Activated effector memory CD4-positive, alpha-beta T cell treated with anti-CD3 and anti-CD28 coated beads, Interleukin-2, amount 50 U/mL, for 16 hours (primary cell): ENCODE measurements at regions not wholly inside any gene's neighbourhood (a gene's known extent, or its start where the extent isn't known, plus 50 kb on each side); places are given as distances from the start of the nearest gene placed in this dataset.

Source experiments
- DNase-seq: peaks from one replicate; pipeline ENCODE4 v3.0.0-alpha.2; 2020

DNA sequence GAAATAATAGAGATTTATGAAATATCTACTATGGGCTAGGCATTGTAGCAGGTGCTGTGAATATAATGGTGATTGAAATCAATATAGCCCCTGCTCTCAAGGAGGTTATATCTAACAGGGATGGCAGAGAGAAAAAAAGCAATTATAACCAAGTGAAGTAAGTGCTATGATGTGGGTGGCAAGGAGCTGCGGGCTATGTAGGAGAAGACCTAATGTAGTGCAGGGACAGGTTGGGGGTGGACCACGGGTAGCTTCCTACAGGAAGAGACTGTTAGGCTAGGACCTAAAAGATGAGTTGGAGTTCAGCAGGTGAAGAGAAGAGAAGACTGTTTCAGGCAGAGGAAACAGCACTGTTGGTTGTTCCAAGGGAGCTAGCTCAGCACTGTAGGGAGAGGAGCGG is 311.0 kb downstream of the KCNRG start:
- no peak for DNase-seq

DNA sequence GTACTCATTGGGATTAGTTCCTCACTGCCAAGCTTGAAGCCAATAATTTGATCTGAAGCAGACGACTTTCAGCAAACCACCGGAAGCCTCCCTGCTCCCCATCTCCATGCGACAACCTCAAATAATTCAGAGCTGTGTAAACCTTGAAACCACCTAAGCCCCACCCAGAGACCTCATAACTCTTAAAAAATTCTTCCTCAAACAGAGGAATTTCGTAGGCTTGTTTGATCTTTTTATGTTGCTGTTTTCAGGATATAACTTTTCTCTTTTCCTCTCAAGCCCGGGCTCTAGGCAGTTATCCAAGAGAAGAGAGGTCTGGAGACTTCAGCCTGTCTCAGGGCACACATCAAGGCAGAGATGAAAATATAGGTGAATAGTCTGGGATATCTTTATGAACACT is 311.6 kb downstream of the KCNRG start:
- no peak for DNase-seq

DNA sequence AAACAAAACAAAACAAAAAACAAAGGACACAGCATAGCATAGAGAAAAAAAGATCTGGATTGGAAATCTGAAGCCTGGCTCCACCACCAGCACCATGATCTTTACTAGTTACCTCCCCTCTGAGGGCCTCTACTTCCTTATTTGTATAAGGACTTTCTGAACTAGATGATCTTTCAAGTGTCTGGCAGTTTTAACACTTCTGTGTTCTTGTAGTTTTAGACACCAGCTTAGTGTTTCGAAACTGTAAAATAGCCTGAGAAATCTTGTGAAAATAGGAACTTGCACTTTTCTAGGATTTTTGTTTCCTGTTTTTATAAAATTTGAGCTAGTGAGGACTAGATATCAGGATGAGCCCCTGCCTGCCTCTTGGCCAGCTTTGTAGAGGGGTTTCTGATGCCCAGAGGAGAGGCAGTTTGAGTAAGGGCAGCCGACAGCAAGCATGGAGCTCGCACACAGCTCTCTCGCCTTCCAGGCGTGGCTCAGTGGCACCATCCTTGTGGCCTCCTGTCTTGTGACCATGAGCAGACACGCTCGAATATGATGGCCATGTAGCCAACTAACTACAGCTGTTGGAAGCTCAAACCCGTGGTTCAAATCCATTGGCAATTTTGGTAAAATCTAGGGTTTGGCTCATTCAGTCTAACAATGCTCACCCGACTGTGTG is 319.0 kb downstream of the KCNRG start:
- no peak for DNase-seq

DNA sequence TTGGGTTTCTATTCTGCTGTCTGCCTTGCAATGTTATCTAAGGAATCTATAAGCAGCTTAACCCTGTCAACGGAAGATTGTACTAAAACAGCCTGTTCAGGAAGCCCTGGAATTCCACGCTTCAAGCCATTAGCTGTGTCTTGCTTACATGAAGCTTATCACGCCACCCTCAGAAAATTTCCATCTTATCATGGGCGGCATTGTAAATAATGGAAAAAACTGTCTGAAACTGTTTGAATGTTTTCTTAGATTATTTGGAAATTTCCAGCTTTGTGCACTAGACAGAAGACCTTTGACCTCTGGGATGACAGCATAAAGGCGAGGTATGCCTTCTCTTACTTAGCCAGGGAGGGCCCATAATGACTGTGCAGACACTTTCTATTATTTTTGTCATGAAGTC is 319.7 kb downstream of the KCNRG start:
- DNase-seq: no peak

DNA sequence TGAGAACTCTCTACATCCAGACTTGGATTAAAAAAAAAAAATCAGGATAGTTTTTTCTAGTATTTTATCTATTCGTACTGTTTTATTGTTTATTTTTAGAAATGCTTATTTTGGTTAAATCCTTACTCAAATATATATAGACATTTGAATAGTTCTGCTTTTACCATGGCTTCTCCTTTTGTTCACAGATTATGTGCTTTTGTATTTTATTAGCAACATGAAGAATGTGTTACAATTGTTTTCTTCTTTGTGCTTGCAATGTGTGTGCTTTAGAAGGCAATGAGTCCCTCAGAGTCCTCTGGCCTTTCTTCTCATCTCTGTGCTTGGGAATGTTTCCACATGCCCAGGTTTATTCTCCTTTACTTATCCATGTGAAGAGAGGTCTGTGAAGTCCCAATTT is 324.0 kb downstream of the KCNRG start:
- no peak for DNase-seq

DNA sequence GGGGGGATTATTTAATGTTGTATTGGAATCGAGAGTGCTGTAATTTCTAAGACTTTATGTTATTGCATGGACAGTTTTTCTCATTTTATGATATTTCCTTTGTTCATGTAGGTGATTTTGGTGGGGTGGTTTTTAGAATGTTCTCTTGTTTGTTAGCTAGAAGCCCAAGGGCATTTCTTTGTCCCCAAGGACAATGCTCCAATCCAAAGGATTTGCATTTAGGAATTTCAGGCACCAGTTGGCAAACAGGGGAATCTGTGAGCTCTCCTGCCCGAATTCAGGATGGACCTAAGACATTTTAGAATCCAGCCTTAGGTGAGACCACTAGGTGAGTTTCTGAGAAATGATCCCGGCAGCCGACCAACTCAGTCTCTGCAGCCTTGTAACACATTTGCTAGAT is 324.9 kb downstream of the KCNRG start:
- DNase-seq: no peak

DNA sequence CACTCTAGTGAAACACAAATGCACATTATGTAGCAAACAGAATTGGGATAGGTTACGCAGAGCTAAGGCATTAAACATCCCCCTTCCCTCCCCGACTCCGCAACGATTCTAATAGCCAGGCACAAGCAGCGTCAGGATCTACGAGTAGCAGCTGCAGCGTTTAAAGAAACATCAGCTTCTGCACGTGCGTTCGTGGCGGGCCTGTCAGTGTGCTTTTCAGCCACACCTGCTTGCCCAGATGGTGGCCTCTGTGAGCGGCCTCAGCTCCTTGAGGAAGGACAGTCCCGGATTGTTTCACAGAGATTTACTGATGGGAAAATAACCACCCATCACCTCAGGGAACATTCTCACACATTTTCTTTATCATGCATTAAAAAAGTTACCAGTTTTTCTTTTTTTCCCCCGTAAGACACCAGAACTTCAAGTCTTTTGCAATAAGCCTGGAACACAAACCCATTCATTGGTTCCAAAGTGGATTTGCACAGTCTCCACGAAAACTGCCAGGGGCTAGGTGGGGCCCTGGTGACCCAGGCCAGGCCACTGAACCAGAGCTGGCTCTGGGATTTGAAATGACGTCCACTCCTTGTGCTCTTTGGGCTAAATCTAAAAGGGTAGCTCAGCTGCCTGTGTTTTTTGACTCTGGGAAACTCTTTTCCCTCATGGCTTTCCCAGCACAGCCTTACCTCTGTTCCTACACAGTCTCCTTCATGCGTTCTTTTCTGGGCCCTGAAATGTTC is 325.5 kb downstream of the KCNRG start:
- DNase-seq: no peak

DNA sequence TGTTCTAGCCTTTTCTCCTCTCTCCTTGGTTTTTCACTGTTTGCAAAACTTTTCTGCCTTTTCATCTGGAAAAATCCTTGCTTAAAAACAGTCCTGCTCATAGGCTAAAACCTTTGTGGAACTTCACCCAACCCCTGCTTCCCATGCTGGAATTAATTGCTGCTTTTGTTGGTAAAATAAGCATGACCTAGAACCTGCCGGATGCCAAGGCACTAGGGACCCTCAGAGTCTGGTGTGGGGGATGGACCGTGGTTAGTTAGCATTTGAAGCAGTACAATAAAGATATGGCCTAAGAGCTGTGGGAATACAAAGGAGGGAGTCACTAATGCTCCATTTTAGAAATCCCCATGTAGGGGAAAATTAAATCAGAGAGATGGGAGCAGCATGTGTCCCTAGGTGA is 326.3 kb downstream of the KCNRG start:
- no peak for DNase-seq

DNA sequence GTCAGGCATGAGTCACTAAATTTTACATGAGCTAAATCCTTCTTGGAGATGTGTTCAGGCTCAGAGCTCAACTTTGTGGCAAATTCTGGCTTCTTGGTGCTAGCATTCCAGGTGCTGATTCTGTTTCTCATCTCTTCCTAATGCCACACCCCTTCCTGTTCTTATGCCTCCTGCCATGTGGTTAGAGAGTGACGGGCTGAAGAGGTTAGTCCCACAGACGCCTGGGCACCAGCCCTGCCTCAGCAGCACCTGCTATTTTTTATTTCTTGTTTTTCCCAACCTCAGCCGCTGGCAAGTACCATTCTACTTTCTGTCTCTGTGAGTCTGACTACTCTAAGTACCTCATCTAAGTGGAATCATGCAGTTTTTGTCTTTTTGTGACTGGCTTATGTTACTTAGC is 329.5 kb downstream of the KCNRG start:
- DNase-seq: no peak

DNA sequence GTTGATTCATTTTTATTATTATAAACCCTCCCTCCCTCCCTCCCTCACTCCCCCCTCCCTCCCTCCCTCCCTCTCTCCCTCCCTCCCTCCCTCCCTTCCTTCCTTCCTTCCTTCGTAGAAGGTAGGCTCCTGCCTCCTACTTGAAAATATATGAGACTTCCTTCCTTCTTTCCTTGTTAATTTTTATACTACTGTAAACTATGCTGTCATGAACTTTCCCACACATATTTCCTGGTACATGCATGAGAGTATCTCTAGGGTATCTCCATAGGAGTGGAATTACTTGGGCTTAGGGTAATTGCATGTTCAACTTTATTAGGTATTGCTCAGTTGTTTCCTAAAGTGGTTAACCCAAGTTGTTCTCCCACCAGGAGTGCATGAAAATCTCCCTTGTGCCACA is 330.6 kb downstream of the KCNRG start:
- no peak for DNase-seq

DNA sequence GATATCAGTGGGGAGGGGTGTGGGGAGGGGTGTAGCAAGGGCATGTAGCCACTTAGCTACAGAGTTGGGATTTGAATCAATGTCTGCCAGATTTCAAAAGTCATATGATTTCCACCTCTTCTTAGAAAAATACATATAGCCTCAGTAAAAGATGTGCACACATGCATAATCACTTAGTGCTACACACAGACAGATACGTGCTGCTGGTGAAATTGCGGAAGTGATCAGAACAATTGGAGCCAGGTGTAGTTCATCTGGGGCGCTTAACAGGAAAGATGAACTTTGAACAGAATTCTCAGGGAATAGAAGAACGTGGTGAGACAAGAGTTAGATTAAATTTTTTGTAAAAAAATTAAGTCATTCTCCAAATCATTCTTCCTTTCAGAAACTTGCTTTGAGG is 333.1 kb downstream of the KCNRG start:
- DNase-seq: no peak

DNA sequence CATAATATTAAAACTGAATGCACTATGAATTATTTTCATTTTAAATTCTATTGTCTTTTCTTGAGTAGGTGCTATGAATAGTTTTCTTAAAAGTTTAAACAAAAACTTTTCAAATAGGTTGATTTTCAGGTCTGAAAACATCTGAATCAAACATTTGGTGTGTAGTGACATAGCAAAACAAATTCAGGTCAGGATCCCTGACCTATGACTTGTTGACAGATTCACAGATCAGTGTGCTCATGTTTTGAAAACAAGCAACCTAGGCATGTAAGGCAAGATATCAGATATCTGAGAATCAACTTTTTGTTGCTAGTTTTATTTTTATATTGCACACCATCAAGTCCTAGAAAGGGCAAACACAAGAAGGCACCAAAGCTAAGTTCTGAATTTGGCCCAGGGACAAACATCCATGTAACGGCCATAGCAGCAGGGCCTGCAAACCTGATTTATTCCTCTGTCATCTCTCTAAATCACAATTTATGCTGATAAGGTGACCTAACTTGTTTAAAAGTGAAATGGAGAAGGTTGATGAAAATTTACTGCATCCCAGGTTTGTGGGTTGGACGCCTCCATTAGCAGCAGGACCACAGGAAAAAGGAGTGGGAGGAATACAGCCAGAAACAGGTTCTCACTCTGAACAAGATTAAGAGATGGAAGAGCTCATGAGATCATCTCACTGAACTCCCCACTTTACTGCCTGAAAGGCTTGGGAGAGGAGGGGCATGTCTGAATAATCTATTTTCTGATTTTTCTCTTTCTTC is 337.7 kb downstream of the KCNRG start:
- DNase-seq: no peak

DNA sequence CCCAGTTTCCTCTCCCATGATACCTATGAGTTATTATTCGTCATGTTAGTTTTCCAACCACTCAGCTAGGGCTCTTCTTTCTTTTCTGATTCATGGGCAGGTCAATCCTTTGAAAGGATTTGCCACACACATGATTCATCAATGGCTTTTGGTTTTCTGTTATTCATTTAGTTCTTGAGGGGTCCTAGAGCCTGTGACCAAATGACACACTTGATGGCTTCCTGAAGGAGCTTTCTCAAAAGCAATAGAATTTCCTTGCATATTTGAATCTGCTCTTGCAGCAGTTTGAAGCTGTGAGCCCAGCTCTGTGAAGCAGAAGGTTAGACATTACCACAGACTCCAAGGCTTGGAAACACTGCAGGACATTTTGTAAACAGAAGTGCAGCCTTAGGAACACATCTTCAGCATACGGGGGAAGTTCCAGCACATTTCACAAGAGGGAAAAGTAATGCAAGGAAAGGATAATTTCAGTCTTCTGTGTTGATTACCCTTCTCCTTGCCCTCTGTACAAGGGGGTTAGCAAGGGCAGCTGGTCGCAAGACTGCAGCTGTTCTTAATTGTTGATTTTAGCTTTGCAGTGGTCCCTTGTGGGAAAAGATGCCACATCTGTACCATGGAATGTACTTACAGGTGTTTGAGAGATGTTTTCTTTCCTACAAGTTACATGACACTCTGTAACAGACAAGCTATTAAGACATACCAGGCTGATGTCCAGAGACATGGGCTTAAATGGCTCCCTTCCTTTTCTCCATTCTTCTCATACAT is 338.6 kb downstream of the KCNRG start:
- no peak for DNase-seq

DNA sequence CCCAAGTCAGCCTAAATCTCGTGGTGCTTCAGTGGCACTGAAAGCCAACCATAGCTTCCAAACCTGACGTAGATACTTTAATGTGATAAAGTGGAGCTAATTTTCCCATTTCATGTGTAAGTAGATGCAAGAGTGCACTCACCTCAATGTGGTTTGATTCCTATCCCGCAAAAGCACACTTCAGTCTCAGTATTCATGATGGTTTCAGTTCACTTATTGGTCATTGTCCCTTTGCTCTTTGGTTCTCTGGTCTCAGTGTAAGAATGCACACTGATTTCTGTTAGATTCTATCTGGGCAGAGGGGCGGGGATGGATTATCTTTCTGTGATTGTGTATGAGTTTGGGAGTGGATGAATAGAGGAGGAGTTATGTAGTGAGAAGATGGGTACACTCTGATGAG is 340.6 kb downstream of the KCNRG start:
- DNase-seq: no peak

DNA sequence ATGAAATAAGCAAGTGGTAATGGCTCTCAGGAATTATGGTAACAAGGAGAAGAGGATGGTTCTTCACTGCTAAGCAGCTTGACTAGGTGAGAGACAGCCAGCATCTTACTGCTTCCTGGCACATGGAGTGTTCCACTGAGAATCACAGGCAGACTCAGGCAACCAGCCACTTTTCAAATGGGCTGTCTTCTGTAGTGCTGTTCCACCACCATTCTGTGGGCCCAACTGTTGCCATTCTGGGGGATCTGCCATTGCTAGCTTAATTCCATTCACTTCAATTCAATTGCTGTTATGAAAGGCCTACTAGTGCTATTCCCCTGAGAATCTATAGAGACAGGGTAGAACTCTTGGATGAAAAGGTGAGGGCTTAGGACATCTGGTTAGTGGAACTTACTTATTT is 341.9 kb downstream of the KCNRG start:
- no peak for DNase-seq

DNA sequence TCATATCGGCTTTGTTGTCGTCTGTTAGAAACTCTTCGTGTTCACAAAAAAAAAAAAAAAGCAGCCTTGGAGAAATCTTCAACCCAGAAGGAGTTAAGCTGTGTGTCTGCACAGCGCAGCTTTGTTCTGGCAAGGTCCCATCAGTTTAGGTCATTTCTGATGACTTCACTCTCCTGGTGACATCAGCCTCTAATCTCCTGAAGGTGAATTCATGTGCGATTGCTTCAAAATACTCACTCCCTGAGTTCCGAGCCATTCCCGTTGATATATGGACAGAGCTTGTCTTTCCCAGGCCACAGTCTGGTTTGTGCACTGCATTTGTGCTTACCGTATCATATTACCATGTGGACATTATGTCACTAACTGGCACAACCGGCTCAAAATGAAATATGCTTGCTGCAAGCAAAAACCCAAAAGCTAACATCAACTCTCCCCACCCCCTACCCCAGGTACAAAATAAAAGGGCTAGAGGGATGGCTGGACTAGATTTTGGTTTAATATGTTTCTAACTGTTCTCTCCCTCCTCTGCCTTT is 342.4 kb downstream of the KCNRG start:
- DNase-seq: no peak

DNA sequence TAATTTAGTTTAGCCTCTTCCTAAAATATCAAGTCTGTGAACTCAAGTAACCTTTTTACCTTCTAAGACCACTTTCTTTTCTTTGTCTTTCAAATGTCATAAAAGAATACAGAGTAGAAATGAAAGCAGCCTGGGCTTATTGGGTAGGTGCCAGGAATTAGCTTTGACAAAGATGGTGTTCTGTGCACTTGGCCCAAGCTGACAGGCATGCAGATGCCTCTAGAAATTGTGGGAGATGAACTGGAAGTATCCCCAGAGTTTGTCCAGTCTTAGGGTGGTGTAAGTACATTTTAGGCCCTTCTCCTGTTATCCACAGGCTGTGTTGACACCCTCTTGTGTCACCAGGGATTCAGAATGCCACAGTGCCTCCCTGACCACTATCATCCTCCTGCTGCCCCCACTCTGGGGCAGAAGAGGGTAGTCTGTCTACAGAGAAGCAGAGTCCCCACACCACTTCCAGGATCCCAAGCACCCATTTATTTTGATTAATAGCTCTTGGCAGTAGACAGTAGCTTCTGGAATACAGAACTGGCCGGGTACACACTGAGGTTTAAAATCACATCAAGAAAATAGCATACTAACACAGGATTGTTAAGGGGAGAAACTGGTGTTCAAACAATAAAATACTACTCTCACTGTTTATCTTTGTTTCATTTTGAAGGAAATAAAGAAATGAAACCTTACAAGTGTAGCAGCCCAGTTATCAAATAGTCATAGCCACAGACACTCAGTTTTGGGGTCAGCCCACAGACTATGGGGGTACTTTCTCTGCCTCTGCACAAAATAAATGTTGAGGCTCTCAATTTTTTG is 343.2 kb downstream of the KCNRG start:
- no peak for DNase-seq

DNA sequence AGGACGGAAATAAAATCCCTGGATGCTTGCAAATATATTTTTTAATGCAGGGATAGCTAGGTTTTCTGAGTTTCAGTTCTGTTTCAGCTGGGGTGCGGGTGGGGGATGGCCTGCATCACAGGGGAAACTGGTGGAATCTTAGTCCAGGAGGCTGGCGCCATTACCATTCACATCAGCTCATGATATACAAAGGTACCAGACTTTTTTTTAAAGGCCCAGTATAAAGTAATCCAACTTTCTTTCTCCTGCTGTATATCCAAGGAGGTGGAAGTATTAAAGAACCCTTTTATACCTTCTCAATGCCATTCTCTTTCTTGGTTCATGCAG is 343.8 kb downstream of the KCNRG start:
- no peak for DNase-seq

DNA sequence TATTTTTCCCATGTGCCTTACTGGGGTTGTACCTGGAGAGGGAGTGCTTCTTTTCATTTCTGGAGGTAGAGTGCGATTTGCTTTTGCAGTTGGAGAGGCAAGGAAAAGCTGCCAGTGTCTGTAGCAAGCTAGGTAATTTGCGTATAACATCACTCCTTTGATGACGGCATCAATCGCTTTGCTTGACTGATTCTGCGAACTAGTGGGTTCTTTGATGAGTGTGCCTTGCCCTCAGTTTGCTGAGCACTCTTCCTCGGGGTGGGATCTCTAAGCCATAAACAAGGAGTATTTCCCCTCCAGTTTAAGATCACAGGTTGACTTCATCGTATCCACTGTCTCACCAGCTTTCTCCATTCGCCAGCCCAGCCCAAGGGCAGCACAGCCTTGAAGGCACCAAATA is 344.5 kb downstream of the KCNRG start:
- no peak for DNase-seq

DNA sequence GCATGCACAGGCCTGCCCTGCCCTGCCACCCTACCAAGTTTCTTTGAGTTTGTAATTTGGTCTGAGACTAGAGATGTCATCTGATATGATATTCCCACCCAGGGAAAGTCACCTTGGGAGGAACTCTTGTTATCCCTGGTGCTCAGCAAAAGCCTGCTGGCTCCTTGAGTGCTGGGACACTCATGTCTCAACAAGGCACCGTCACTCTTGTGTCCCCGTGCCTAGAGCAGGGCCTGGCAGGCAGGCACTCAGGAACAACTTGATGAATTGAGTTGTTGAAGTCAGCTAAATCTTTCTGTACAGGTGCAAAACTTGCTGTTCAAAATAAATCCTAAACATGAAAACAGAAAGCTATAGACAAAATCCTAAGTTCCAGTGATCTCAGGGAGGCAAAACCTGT is 345.4 kb downstream of the KCNRG start:
- no peak for DNase-seq

DNA sequence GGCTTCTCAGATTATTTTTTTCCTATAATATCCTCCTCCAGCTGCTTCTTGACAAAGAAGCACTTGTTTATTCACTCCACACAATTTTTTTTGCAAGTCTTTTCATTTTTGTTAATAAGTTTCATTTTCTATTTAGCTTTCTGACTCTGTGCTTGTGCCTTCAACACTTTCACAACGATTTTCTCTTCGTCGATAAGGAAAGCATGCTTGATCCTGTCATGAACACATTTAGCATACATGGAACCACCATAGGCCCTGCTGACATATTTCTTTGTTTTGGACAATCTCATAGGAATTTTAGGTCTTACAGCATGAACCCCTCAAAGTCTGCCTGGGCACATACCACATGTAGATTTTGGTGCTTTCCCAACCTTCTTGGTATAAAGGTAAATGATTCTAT is 346.0 kb downstream of the KCNRG start:
- DNase-seq: no peak
